GM19238 (cell line): ENCODE measurements at regions not wholly inside any gene's neighbourhood (a gene's known extent, or its start where the extent isn't known, plus 50 kb on each side); places are given as distances from the start of the nearest gene placed in this dataset.
"Not testable (repeated sequence)": the region's sequence is repeated elsewhere in the genome, so short reads cannot be mapped to it uniquely, and the experiment has no call there.

Experiments
- DNase-seq: peaks from one replicate; pipeline ENCODE4 v3.0.0; 2011; ENCODE audit warnings: low spot score; ENCODE audit not compliant: insufficient read length

- DNase-seq: no peak
These were observed 210.0 kb downstream of the PLA2G4A start for GRCh38 chr1:187038784-187039183.

GRCh38 chr1:187041104-187041503 lies 212.4 kb downstream of the PLA2G4A start:
- DNase-seq: no peak

GRCh38 chr1:187042538-187042937 lies 213.8 kb downstream of the PLA2G4A start:
- no peak for DNase-seq

- not testable (repeated sequence) for DNase-seq
These were observed 214.7 kb downstream of the PLA2G4A start for GRCh38 chr1:187043433-187043832.

- DNase-seq: no peak
These were observed 215.7 kb downstream of the PLA2G4A start for GRCh38 chr1:187044411-187044810.

- no peak for DNase-seq
These were observed 216.6 kb downstream of the PLA2G4A start for GRCh38 chr1:187045371-187045770.

- DNase-seq: no peak
These were observed 217.5 kb downstream of the PLA2G4A start for GRCh38 chr1:187046293-187046692.

GRCh38 chr1:187047298-187047697 lies 218.5 kb downstream of the PLA2G4A start:
- DNase-seq: no peak

GRCh38 chr1:187051618-187052232 lies 223.0 kb downstream of the PLA2G4A start:
- DNase-seq: no peak

- DNase-seq: no peak
These were observed 225.1 kb downstream of the PLA2G4A start for GRCh38 chr1:187053876-187054275.

GRCh38 chr1:187054862-187055757 lies 226.4 kb downstream of the PLA2G4A start:
- no peak for DNase-seq

- DNase-seq: no peak
These were observed 234.5 kb downstream of the PLA2G4A start for GRCh38 chr1:187063271-187063670.

- no peak for DNase-seq
These were observed 238.4 kb downstream of the PLA2G4A start for GRCh38 chr1:187067160-187067559.

- no peak for DNase-seq
These were observed 241.3 kb downstream of the PLA2G4A start for GRCh38 chr1:187070076-187070475.

- not testable (repeated sequence) for DNase-seq
These were observed 243.7 kb downstream of the PLA2G4A start for GRCh38 chr1:187072262-187073034.

- not testable (repeated sequence) for DNase-seq
These were observed 244.3 kb downstream of the PLA2G4A start for GRCh38 chr1:187073035-187073560.

- not testable (repeated sequence) for DNase-seq
These were observed 245.0 kb downstream of the PLA2G4A start for GRCh38 chr1:187073634-187074245.

- no peak for DNase-seq
These were observed 245.8 kb downstream of the PLA2G4A start for GRCh38 chr1:187074445-187075048.

GRCh38 chr1:187076922-187077321 lies 248.2 kb downstream of the PLA2G4A start:
- DNase-seq: no peak

GRCh38 chr1:187078321-187078720 lies 249.6 kb downstream of the PLA2G4A start:
- no peak for DNase-seq

- no peak for DNase-seq
These were observed 250.2 kb downstream of the PLA2G4A start for GRCh38 chr1:187078916-187079315.
